HCT116 (cell line): ENCODE measurements at regions not wholly inside any gene's neighbourhood (a gene's known extent, or its start where the extent isn't known, plus 50 kb on each side); places are given as distances from the start of the nearest gene placed in this dataset.

ENCODE experiments used
- ATAC-seq: fragments of 200-7000 bp; cut with Tn5 transposase; 2 replicates; pipeline ENCODE4 v1.9.1; 2020; ENCODE audit warnings: mild to moderate bottlenecking, moderate library complexity
- BruUV-seq: library from RNA; stranded (reverse); fragments of 400-500 nt; replicated peaks from 2 replicates; lab custom pipeline; 2021; lab: Mats Ljungman, UMichigan
- CTCF ChIA-PET: fragments of 300-600 bp; sonication (Branson Sonifier 250); formaldehyde crosslinking; loops from one replicate; lab custom pipeline; 2021; ENCODE audit warnings: antibody characterized with exemption; lab: Charles Lee
- POLR2A ChIA-PET: fragments of 300-600, 350-600 bp; sonication (Branson Sonifier 250); formaldehyde crosslinking; loops from one replicate; lab custom pipeline; 2021; ENCODE audit warnings: antibody characterized with exemption; lab: Charles Lee
- RAD21 ChIA-PET, 2 experiments: fragments of 300-600 bp; sonication (Branson Sonifier 250); formaldehyde crosslinking; loops; one replicate each; lab custom pipeline; 2023; ENCODE audit warnings: low total read pairs in 2 of 2; ENCODE audit not compliant: uncharacterized antibody in 2 of 2, unreplicated experiment in 2 of 2, low non-redundant PET in 1 of 2; lab: Charles Lee
- DNase-seq: peaks from one replicate; pipeline ENCODE4 v3.0.0-alpha.2; 2010; ENCODE audit warnings: low read depth, low spot score
- H2AFZ ChIP-seq: fragments of 200-600 bp; shearing (Covaris generic), sonication (generic); 2 replicates; pipeline ENCODE4 v1.6.1; 2017; ENCODE audit warnings: low read depth, mixed run types, mixed read lengths, antibody characterized with exemption, low read length; ENCODE audit not compliant: poor library complexity, severe bottlenecking
- H3K27ac ChIP-seq: 2 replicates; pipeline ENCODE4 v1.5.1; 2012; ENCODE audit warnings: low read depth, low read length
- H3K27me3 ChIP-seq: fragments of 200-600 bp; sonication (generic); 2 replicates; pipeline ENCODE4 v1.6.1; 2016; ENCODE audit warnings: mixed run types, low read length, mixed read lengths; ENCODE audit not compliant: insufficient read depth
- H3K36me3 ChIP-seq, 2 experiments: fragments of 200-500 bp in 1 of 2; fragments of 200-600 bp in 1 of 2; sonication (Bioruptor generic) in 1 of 2; sonication (generic) in 1 of 2; 2 replicates each; pipeline versions ENCODE4 v1.5.1 to v1.6.1; 2014 to 2016; ENCODE audit warnings: low read length in 2 of 2, inconsistent platforms in 1 of 2, mixed read lengths in 1 of 2, mixed run types in 1 of 2; ENCODE audit not compliant: insufficient read depth in 2 of 2, control insufficient read depth in 1 of 2
- H3K4me1 ChIP-seq, 2 experiments: fragments of 200-600 bp in 1 of 2; sonication (generic) in 1 of 2; 2 replicates each; pipeline versions ENCODE4 v1.5.1 to v1.6.1; 2012 to 2017; ENCODE audit warnings: low read length in 2 of 2, inconsistent platforms in 1 of 2, mild to moderate bottlenecking in 1 of 2, mixed read lengths in 1 of 2, mixed run types in 1 of 2, moderate library complexity in 1 of 2; ENCODE audit not compliant: insufficient read depth in 2 of 2, control insufficient read depth in 1 of 2
- H3K4me2 ChIP-seq: fragments of 200-600 bp; sonication (generic); 2 replicates; pipeline ENCODE4 v1.6.1; 2017; ENCODE audit warnings: mixed run types, low read length, mixed read lengths
- H3K4me3 ChIP-seq, 2 experiments: fragments of 200-600 bp in 1 of 2; sonication (generic) in 1 of 2; replicated peaks in 1 of 2; 2 replicates each; pipeline ENCODE4 v1.5.1; 2011 to 2016; ENCODE audit warnings: low read length in 2 of 2, control low read depth in 1 of 2, low read depth in 1 of 2, mild to moderate bottlenecking in 1 of 2, mixed read lengths in 1 of 2, mixed run types in 1 of 2
- H3K79me2 ChIP-seq: fragments of 200-600 bp; sonication (generic); 2 replicates; pipeline ENCODE4 v1.6.1; 2017; ENCODE audit warnings: mild to moderate bottlenecking, mixed run types, low read length, moderate library complexity, mixed read lengths; ENCODE audit not compliant: insufficient read depth
- H3K9ac ChIP-seq: fragments of 200-600 bp; sonication (generic); 2 replicates; pipeline ENCODE4 v1.6.1; 2016; ENCODE audit warnings: low read length, mixed read lengths
- H3K9me2 ChIP-seq: fragments of 200-600 bp; sonication (generic), shearing (Covaris generic); 2 replicates; pipeline ENCODE4 v1.6.1; 2017; ENCODE audit warnings: mixed run types, mild to moderate bottlenecking, moderate library complexity; ENCODE audit not compliant: insufficient read depth
- H3K9me3 ChIP-seq, 2 experiments: fragments of 200-500 bp in 1 of 2; fragments of 200-600 bp in 1 of 2; sonication (Bioruptor generic) in 1 of 2; sonication (generic) in 1 of 2; 2 replicates each; pipeline ENCODE4 v1.6.1; 2014 to 2017; ENCODE audit warnings: low read length in 2 of 2, mixed read lengths in 2 of 2, inconsistent platforms in 1 of 2, low read depth in 1 of 2, mild to moderate bottlenecking in 1 of 2, mixed run types in 1 of 2, moderate library complexity in 1 of 2; ENCODE audit not compliant: control insufficient read depth in 1 of 2, insufficient read depth in 1 of 2
- H4K20me1 ChIP-seq: fragments of 200-600 bp; sonication (generic), shearing (Covaris generic); 2 replicates; pipeline ENCODE4 v1.6.1; 2017; ENCODE audit warnings: mixed run types, mild to moderate bottlenecking, moderate library complexity; ENCODE audit not compliant: insufficient read depth
- CBX3 ChIP-seq: IDR thresholded peaks from 2 replicates; pipeline ENCODE4 v1.6.1; 2012; ENCODE audit warnings: low read depth
- SIN3A ChIP-seq: IDR thresholded peaks from 2 replicates; pipeline ENCODE4 v1.6.1; 2012; ENCODE audit warnings: low read depth
- ZFX ChIP-seq: fragments of 450-650 bp; IDR thresholded peaks from 2 replicates; pipeline ENCODE4 v1.6.1; 2017
- intact Hi-C: fragments of 100-400 bp; cut with micrococcal nuclease; formaldehyde crosslinking; loops from 2 replicates; pipeline ENCODE4 v1.10.0; 2022
- TF ChIP-seq, protein P1 (sequence below): IDR thresholded peaks from 2 replicates; pipeline ENCODE4 v1.6.1; 2012
- TF ChIP-seq, protein P2 (sequence below): IDR thresholded peaks from 2 replicates; pipeline ENCODE4 v1.6.1; 2011; ENCODE audit warnings: mild to moderate bottlenecking, low read length, moderate library complexity; ENCODE audit not compliant: insufficient replicate concordance; ENCODE audit errors: extremely low read depth

DNA sequence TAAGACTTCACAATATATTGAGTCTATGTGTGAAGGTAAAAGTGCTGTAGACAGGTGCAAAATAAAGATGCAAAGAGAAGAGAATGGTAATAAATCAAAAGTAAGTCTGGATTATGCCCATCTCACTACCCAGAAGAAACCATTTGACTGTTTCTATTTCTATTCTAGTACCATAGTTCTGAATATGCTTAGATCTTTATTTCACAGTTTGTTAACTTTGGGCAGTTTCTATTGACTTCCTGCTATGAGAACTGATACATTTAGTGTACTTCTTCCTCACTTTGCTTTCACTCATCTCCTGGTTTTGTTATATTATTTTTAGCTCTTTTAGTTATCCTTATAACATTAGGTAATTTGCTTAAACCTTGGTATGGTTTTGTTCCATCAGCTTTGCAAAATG is 94.9 kb downstream of the HS1BP3 start:
- Histone ChIP-seq H3K4me3 (no peak overlapping the region), H3K27ac (no peak overlapping the region), H3K9me3 (no peaks in the 10 kb centered on the region), H3K9me2 (no peaks in the 10 kb centered on the region), H3K4me2 (no peak overlapping the region), H3K4me1 (no peaks in the 10 kb centered on the region), H2AFZ (no peak overlapping the region), H3K36me3 (no peaks in the 10 kb centered on the region), H3K9ac (no peak overlapping the region), H3K79me2 (no peaks in the 10 kb centered on the region), H3K27me3 (no peaks in the 10 kb centered on the region), H4K20me1 (no peaks in the 10 kb centered on the region)
- ChIA-PET POLR2A (no interaction called here), RAD21 (interaction anchor here in 1 of 2 experiments (0.6 kb wide), 1 partner anchor 44 kb away, joined by 3 read pairs; no protein-coding TSS in a partner anchor), CTCF (no interaction called here)
- no peak for ATAC-seq
- no TSS peak for BruUV-seq
- intact Hi-C loops, result no loop called here
- no peak for DNase-seq
- TF ChIP-seq CBX3 (no peak), ZFX (no peak)
- TF ChIP-seq, protein P1, sequence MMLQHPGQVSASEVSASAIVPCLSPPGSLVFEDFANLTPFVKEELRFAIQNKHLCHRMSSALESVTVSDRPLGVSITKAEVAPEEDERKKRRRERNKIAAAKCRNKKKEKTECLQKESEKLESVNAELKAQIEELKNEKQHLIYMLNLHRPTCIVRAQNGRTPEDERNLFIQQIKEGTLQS, result no peak

DNA sequence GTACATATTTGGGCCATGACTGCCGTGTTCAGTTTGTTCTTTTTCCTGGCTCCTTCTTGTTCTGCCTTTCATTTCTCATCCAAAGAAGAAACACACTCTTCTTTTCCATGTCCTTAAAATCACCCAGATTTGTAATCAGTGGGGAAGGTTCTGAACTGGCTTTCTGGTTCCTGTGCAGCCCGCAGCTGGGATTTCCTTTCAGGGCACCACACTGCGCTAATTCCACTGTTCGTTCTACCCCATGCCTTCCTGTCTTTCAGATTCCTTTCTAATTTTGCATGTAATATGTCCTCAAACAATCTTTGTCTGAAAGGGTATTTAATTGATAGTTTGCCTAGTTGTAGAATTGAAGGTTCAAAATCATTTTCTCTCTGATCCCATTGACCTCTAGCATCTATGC is 94.1 kb downstream of the HS1BP3 start:
- CTCF ChIA-PET, result no interaction called here
- no peaks in the 10 kb centered on the region for H3K79me2 ChIP-seq
- DNase-seq, result no peak
- TF ChIP-seq, protein P2, sequence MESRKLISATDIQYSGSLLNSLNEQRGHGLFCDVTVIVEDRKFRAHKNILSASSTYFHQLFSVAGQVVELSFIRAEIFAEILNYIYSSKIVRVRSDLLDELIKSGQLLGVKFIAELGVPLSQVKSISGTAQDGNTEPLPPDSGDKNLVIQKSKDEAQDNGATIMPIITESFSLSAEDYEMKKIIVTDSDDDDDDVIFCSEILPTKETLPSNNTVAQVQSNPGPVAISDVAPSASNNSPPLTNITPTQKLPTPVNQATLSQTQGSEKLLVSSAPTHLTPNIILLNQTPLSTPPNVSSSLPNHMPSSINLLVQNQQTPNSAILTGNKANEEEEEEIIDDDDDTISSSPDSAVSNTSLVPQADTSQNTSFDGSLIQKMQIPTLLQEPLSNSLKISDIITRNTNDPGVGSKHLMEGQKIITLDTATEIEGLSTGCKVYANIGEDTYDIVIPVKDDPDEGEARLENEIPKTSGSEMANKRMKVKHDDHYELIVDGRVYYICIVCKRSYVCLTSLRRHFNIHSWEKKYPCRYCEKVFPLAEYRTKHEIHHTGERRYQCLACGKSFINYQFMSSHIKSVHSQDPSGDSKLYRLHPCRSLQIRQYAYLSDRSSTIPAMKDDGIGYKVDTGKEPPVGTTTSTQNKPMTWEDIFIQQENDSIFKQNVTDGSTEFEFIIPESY, result no peak
- TF ChIP-seq SIN3A, result no peak
- H3K9me2 ChIP-seq, result no peaks in the 10 kb centered on the region
- H4K20me1 ChIP-seq, result no peaks in the 10 kb centered on the region
- no peak overlapping the region for H3K9ac ChIP-seq
- no peak overlapping the region for H3K27ac ChIP-seq
- no TSS peak for BruUV-seq
- no peak overlapping the region for H3K4me2 ChIP-seq
- H3K4me1 ChIP-seq, result no peaks in the 10 kb centered on the region
- no peak overlapping the region for H2AFZ ChIP-seq
- no peaks in the 10 kb centered on the region for H3K27me3 ChIP-seq
- no peaks in the 10 kb centered on the region for H3K9me3 ChIP-seq
- intact Hi-C loops, result no loop called here
- ATAC-seq, result no peak
- no peak overlapping the region for H3K4me3 ChIP-seq
- RAD21 ChIA-PET, result interaction anchor here in 1 of 2 experiments (0.6 kb wide), 1 partner anchor 44 kb away, joined by 3 read pairs; no protein-coding TSS in a partner anchor
- H3K36me3 ChIP-seq, result no peaks in the 10 kb centered on the region
- POLR2A ChIA-PET, result no interaction called here
